ENCODE measurements at regions not wholly inside any gene's neighbourhood (a gene's known extent, or its start where the extent isn't known, plus 50 kb on each side); places are given as distances from the start of the nearest gene placed in this dataset.
A peak's percentile ranks its signal among the peaks of the same experiment; 100 is the strongest.

DNA sequence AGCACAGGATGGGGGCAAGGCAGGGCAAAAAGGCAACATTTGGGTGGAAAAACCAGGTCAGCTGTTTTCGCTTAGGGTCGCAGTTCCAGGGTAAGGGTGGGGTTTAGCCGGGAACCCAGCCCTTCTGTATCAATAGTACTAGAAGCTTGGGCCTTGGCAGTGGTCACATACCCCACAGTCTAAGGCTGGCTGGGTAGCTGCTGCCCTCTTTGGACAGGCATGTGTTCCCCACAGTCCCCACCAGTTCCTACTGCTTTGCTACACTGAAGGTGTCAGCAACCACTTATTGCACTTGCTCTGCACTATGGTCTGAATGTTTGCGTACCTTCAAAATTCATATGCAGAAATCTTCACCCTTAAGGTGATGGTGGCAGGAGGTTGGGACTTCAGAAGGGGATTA is 349.8 kb downstream of the LTN1 start:
- no peak for TF ChIP-seq ZFX (IDR thresholded peaks at IDR 0.05)
- no peak for TF ChIP-seq CTCF (conservative IDR thresholded peaks at IDR 0.05)
- no peak overlapping the region for H3K27ac ChIP-seq

GRCh38 chr21:28641731-28642130 is 350.9 kb downstream of the LTN1 start:
- H3K27ac ChIP-seq, result no peak overlapping the region
- TF ChIP-seq CTCF (conservative IDR thresholded peaks at IDR 0.05) (no peak), ZFX (IDR thresholded peaks at IDR 0.05) (no peak)

DNA sequence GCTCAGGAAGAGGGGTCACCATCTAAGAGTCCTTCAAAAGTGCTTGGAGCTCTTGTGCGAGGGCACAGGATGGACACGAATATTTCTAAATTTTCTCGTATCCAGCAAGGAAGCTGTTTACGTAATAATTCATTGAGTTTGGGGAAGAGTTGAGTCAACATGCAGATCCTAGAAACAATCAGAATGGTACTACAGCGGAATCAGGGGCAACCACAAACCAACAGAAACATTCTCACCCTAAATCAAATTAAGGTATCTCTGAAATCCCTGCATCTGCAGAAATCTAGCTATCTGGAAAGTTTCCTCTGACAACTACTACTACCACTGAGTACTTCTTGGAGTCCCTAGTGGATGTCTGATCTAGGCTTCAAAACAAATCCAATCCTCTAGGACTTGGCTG is 352.4 kb downstream of the LTN1 start:
- TF ChIP-seq ZFX (IDR thresholded peaks at IDR 0.05) (no peak), CTCF (conservative IDR thresholded peaks at IDR 0.05) (no peak)
- no peak overlapping the region for H3K27ac ChIP-seq

DNA sequence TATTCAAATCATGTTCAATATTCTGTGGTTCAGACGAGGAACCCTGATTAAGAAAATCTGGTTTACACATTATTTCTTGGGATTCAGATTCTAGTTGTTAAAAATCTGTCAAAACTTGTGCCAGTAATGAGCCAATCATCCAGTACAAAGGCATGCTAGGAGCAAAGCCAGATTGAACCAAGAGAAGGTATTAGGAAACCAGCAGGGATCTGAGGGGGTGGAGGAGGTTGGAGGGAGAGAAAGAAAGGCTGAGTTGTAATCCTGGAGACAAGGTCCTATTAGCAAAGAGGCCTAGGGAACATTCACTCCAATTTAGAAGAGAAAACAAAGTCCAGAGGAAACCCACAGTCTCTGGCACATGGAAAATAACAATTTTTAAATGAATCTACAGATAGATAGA is 352.9 kb downstream of the LTN1 start:
- TF ChIP-seq ZFX (IDR thresholded peaks at IDR 0.05) (no peak), CTCF (conservative IDR thresholded peaks at IDR 0.05) (no peak)
- H3K27ac ChIP-seq, result no peak overlapping the region

DNA sequence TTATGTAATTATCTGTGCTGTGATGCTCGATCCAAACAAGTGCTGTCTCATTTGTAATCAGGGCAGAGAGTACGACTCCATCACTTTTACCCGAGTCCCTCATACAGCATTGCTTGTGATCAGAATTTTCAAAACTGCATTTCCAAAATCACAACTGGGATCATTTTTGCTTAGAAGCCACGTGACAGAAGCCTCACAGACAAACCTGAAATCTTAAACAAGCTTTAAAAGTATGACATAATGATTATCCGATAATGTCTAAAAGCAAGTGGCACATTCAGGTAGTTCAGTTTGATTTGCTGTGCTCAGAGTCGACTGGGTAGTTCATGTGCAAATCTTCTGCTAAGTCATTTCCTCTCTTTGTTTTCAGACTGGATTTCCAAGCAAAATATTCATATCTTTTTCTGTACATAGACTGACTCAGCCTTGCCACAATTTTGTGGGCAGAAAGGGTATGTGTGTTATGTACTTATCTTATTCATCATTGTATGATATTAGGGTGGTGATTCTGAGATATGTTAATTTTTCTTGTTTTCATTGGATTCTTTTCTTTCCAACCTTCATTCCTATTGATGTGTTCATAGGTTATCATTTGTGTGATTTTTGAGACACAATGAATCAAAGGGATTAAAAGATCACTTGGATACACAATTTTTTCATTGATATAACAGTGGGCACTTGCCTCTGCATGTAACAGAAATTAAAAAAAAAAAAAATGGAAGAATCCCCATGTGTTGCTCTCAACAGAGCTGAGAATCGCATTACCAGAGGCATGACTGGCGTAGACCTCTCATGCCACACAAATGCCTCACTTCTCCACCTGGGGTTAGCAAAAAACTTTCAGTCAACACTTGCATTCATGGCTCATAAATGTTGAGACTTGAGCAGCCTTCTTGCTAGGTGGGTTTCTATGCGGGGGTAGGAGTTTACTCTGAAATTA is 355.7 kb downstream of the LTN1 start:
- TF ChIP-seq CTCF (conservative IDR thresholded peaks at IDR 0.05) (no peak), ZFX (IDR thresholded peaks at IDR 0.05) (no peak)
- H3K27ac ChIP-seq, result no peak overlapping the region

GRCh38 chr21:28635541-28635940 is 357.1 kb downstream of the LTN1 start:
- H3K27ac ChIP-seq, result no peak overlapping the region
- TF ChIP-seq CTCF (conservative IDR thresholded peaks at IDR 0.05) (no peak), ZFX (IDR thresholded peaks at IDR 0.05) (no peak)

DNA sequence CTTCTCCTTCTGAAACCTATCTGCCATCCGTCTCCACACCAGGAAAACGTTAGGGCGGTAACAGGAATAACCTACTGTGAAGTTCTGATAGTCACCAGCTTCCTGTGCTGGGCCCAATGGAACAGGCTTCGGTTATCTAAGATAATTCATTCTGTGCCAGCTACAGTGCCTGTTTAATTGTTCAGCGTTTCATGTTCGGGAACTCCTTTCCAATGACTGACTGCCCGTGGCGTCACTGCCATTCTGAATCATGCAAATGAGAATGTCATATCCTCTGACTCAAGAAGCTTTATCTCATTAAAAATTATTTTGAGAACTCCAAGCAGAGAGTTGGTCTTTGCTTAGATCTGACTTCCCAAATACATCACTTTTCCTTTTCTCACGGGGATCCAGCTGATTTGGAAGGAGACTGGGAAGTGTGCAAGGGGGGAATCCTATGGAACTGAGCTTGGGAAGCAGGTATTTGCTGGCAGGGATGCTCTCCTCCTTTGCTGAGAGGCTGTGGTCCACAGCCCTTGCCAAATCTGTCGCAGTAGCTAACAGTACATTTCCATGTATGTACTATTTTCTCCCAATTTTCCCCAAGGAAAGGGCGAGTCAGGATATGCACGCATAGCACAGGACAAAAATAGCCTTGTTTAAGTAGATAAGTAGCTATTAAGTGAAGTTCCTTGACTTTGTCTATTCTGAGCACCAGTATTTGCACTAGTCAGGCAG is 358.7 kb downstream of the LTN1 start:
- peak overlapping the region; percentile 24; the same call in 1 of the 2 replicates for H3K27ac ChIP-seq
- no peak for TF ChIP-seq CTCF (conservative IDR thresholded peaks at IDR 0.05)
- no peak for TF ChIP-seq ZFX (IDR thresholded peaks at IDR 0.05)
